Fibroblast of mammary gland (primary cell): ENCODE measurements at regions not wholly inside any gene's neighbourhood (a gene's known extent, or its start where the extent isn't known, plus 50 kb on each side); places are given as distances from the start of the nearest gene placed in this dataset.
"Not testable (repeated sequence)": the region's sequence is repeated elsewhere in the genome, so short reads cannot be mapped to it uniquely, and the experiment has no call there.

Experiments used
- DNase-seq: peaks from one replicate; pipeline ENCODE4 v3.0.0-alpha.2; 2010; ENCODE audit warnings: low read depth
- H3K4me3 ChIP-seq: 2 replicates; pipeline ENCODE4 v1.5.1; 2011; ENCODE audit warnings: low read depth, mild to moderate bottlenecking, low read length, moderate library complexity; ENCODE audit not compliant: control insufficient read depth
- TF ChIP-seq, protein P1 (sequence below): conservative IDR thresholded peaks from 2 replicates; pipeline ENCODE4 v1.5.1; 2011; ENCODE audit warnings: low read depth, low read length, inconsistent platforms; ENCODE audit not compliant: control insufficient read depth, insufficient read depth

DNA sequence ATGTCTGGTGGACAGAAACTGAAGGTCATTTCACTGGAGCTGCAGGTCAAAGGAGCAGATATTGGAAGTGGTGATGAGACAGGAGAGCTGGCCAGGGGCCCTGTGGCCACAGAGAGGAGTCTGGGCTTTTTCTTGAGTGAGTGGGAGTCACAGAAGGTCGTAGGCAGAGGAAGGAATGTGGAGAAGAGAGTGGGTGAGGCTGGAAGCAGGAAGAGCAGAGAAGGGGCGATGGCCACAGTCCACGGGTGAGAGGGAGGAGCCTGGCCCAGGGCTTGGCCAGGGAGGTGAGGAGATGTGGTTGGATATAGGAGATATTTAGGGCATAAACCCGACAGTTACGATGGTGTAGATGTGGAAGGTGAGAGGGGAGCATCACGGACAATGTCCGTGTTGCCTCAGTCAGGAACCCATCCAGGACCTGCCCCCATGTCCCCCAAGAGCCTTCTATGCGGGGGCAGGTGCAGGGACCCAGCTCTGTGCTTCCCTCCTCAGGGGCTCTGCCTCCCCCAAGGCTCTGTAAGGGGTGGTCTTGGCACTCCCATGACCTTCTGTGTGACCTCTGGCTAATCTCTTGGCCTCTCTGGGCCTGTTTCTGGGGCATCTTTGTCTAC lies 150.5 kb upstream of the PTPN1 start:
- DNase-seq, result no peak
- TF ChIP-seq, protein P1, sequence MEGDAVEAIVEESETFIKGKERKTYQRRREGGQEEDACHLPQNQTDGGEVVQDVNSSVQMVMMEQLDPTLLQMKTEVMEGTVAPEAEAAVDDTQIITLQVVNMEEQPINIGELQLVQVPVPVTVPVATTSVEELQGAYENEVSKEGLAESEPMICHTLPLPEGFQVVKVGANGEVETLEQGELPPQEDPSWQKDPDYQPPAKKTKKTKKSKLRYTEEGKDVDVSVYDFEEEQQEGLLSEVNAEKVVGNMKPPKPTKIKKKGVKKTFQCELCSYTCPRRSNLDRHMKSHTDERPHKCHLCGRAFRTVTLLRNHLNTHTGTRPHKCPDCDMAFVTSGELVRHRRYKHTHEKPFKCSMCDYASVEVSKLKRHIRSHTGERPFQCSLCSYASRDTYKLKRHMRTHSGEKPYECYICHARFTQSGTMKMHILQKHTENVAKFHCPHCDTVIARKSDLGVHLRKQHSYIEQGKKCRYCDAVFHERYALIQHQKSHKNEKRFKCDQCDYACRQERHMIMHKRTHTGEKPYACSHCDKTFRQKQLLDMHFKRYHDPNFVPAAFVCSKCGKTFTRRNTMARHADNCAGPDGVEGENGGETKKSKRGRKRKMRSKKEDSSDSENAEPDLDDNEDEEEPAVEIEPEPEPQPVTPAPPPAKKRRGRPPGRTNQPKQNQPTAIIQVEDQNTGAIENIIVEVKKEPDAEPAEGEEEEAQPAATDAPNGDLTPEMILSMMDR, result no peak
- H3K4me3 ChIP-seq, result no peak overlapping the region

DNA sequence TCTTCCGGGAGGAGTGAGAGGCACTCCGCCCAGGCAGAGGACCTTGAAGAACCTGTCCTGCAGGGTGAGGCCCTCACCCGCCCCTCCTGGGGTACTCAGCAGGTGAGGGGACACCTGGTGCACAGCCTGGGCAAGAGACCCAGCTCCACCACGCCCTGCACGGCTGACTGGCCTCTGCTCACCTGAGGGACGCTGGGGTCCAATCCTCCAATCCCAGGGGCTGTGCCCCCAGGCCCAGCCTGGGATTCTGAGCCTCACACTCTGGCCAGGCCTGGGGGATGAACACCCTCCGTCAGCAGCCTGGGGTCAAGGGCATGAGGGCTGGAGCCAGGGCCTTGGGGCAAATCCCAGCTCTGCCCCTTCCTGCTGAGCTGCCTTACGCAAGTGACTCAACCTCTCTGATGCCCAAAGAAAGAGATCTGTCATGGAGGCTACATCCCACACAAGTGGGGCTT lies 149.9 kb upstream of the PTPN1 start:
- DNase-seq, result no peak
- H3K4me3 ChIP-seq, result no peak overlapping the region
- TF ChIP-seq, protein P1, result no peak

GRCh38 chr20:50360921-50361320 lies 149.3 kb upstream of the PTPN1 start:
- TF ChIP-seq, protein P1, result no peak

GRCh38 chr20:50362177-50362576 lies 148.0 kb upstream of the PTPN1 start:
- H3K4me3 ChIP-seq, DNase-seq: not testable (repeated sequence)

More at GRCh38 chr20:50360921-50361320, 149.3 kb upstream of the PTPN1 start:
- no peak overlapping the region for H3K4me3 ChIP-seq
- DNase-seq, result no peak

GRCh38 chr20:50363027-50363426 lies 147.2 kb upstream of the PTPN1 start:
- no peak overlapping the region for H3K4me3 ChIP-seq
- TF ChIP-seq, protein P1, result no peak
- DNase-seq, result no peak

- TF ChIP-seq, protein P1, result no peak
- DNase-seq, result no peak
- H3K4me3 ChIP-seq, result no peak overlapping the region
These were observed 146.7 kb upstream of the PTPN1 start for GRCh38 chr20:50363479-50363878.

- TF ChIP-seq, protein P1, result no peak
- no peak overlapping the region for H3K4me3 ChIP-seq
- no peak for DNase-seq
These were observed 145.6 kb upstream of the PTPN1 start for GRCh38 chr20:50364542-50364941.
